ENCODE measurements at regions not wholly inside any gene's neighbourhood (a gene's known extent, or its start where the extent isn't known, plus 50 kb on each side); places are given as distances from the start of the nearest gene placed in this dataset.

- intact Hi-C loops (cut with micrococcal nuclease; ENCODE audit: unreplicated experiment) = no loop called here
- POLR2A ChIA-PET = no interaction called here
Observed at GRCh38 chr2:66021296-66021695, 413.6 kb upstream of the MEIS1 start.

DNA sequence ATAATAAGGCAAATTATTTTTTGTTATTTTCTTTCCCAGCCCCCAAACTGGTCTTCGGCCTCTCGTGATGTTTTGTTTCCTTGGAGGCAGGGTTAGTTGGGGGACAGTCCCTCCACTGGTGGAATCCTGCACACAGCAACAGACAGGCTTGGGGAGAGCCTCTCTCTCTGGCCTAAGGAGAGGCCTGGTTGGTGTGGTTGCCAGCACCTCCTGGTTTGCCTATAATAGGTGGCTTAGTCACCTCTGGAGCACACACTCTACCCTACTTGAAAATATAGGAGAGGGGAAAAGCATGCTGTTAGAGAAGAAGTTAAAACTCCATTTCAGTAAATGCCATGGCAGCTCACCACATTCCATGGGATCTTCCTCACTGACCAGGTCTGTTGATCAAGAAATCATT, 417.2 kb upstream of the MEIS1 start:
- DNase-seq (ENCODE audit: low read depth, low spot score) (no peak), ATAC-seq (no peak)
- no peaks in the 10 kb centered on the region for H3K4me1 ChIP-seq (ENCODE audit: control insufficient read depth, insufficient read depth, low read length)
- H3K27me3 ChIP-seq (ENCODE audit: control insufficient read depth, insufficient read depth, low read length) = no peaks in the 10 kb centered on the region
- POLR2A ChIA-PET = no interaction called here
- H3K36me3 ChIP-seq (ENCODE audit: control insufficient read depth, insufficient read depth, low read length) = no peaks in the 10 kb centered on the region
- H3K4me3 ChIP-seq (ENCODE audit: low read depth in 2 of 2, low read length in 2 of 2) = no peak overlapping the region
- no TSS peak for BruUV-seq (replicated peaks)
- H3K27ac ChIP-seq (ENCODE audit: low read length) = no peak overlapping the region
- TF ChIP-seq TCF7L2 (IDR thresholded peaks at IDR 0.05; ENCODE audit: low read depth, low read length) (no peak), POLR2AphosphoS5 (IDR thresholded peaks at IDR 0.05; ENCODE audit: low read depth, low read length) (no peak), REST (IDR thresholded peaks at IDR 0.05; ENCODE audit: insufficient read depth in 1 of 2, low read depth in 2 of 2, low read length in 1 of 2) (no peak), SIN3A (IDR thresholded peaks at IDR 0.05; ENCODE audit: borderline replicate concordance, insufficient read depth, low read depth, low read length) (no peak)
- TF ChIP-seq, protein P1, sequence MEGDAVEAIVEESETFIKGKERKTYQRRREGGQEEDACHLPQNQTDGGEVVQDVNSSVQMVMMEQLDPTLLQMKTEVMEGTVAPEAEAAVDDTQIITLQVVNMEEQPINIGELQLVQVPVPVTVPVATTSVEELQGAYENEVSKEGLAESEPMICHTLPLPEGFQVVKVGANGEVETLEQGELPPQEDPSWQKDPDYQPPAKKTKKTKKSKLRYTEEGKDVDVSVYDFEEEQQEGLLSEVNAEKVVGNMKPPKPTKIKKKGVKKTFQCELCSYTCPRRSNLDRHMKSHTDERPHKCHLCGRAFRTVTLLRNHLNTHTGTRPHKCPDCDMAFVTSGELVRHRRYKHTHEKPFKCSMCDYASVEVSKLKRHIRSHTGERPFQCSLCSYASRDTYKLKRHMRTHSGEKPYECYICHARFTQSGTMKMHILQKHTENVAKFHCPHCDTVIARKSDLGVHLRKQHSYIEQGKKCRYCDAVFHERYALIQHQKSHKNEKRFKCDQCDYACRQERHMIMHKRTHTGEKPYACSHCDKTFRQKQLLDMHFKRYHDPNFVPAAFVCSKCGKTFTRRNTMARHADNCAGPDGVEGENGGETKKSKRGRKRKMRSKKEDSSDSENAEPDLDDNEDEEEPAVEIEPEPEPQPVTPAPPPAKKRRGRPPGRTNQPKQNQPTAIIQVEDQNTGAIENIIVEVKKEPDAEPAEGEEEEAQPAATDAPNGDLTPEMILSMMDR (IDR thresholded peaks at IDR 0.05) = no peak
- intact Hi-C loops (cut with micrococcal nuclease; ENCODE audit: unreplicated experiment) = no loop called here
- H3K9me3 ChIP-seq (ENCODE audit: control insufficient read depth, insufficient read depth, low read depth, low read length) = no peaks in the 10 kb centered on the region
- CTCF ChIA-PET = no interaction called here
- in situ Hi-C loops (cut with HindIII; ENCODE audit: low pct_unique_long_range_greater_than_20kb, low sequenced_read_pairs) = no loop called here

More at GRCh38 chr2:66021296-66021695, 413.6 kb upstream of the MEIS1 start:
- DNase-seq (ENCODE audit: low read depth, low spot score) = no peak
- no peak for ATAC-seq
- H3K9me3 ChIP-seq (ENCODE audit: control insufficient read depth, insufficient read depth, low read depth, low read length) = no peaks in the 10 kb centered on the region
- no peak overlapping the region for H3K4me3 ChIP-seq (ENCODE audit: low read depth in 2 of 2, low read length in 2 of 2)
- H3K36me3 ChIP-seq (ENCODE audit: control insufficient read depth, insufficient read depth, low read length) = no peaks in the 10 kb centered on the region
- H3K27me3 ChIP-seq (ENCODE audit: control insufficient read depth, insufficient read depth, low read length) = no peaks in the 10 kb centered on the region
- BruUV-seq (replicated peaks) = no TSS peak
- H3K27ac ChIP-seq (ENCODE audit: low read length) = no peak overlapping the region
- TF ChIP-seq POLR2AphosphoS5 (IDR thresholded peaks at IDR 0.05; ENCODE audit: low read depth, low read length) = no peak
- TF ChIP-seq, protein P1 (IDR thresholded peaks at IDR 0.05) = no peak
- no peak for TF ChIP-seq SIN3A (IDR thresholded peaks at IDR 0.05; ENCODE audit: borderline replicate concordance, insufficient read depth, low read depth, low read length)
- TF ChIP-seq TCF7L2 (IDR thresholded peaks at IDR 0.05; ENCODE audit: low read depth, low read length) = no peak
- TF ChIP-seq REST (IDR thresholded peaks at IDR 0.05; ENCODE audit: insufficient read depth in 1 of 2, low read depth in 2 of 2, low read length in 1 of 2) = no peak
- H3K4me1 ChIP-seq (ENCODE audit: control insufficient read depth, insufficient read depth, low read length) = no peaks in the 10 kb centered on the region
- in situ Hi-C loops (cut with HindIII; ENCODE audit: low pct_unique_long_range_greater_than_20kb, low sequenced_read_pairs) = no loop called here
- CTCF ChIA-PET = no interaction called here

All from Panc1 (cell line).